GM23338 (cell line): ENCODE measurements at regions not wholly inside any gene's neighbourhood (a gene's known extent, or its start where the extent isn't known, plus 50 kb on each side); places are given as distances from the start of the nearest gene placed in this dataset.

ENCODE experiments used
- CREB1 ChIP-seq: fragments of 250-450 bp; sonication (Bioruptor Pico); IDR thresholded peaks from 2 replicates; pipeline ENCODE4 v1.5.0; 2020; ENCODE audit warnings: low read depth, mild to moderate bottlenecking, moderate library complexity
- EZH2 ChIP-seq: fragments of 200-600 bp; sonication (generic); IDR thresholded peaks from one replicate; pipeline ENCODE4 v1.8.0; 2017; ENCODE audit warnings: antibody characterized with exemption, mild to moderate bottlenecking, low read depth; ENCODE audit not compliant: unreplicated experiment
- EZH2phosphoT487 ChIP-seq: fragments of 200-600 bp; sonication (generic); IDR thresholded peaks from one replicate; pipeline ENCODE4 v1.8.1; 2018; ENCODE audit warnings: antibody characterized with exemption; ENCODE audit not compliant: unreplicated experiment
- JUNB ChIP-seq: IDR thresholded peaks from one replicate; pipeline ENCODE4 v1.6.1; 2016; ENCODE audit warnings: antibody characterized with exemption; ENCODE audit not compliant: unreplicated experiment
- NANOG ChIP-seq: IDR thresholded peaks from 2 replicates; pipeline ENCODE4 v1.6.1; 2016; ENCODE audit warnings: antibody characterized with exemption, borderline replicate concordance
- POLR2AphosphoS5 ChIP-seq: IDR thresholded peaks from 2 replicates; pipeline ENCODE4 v1.6.1; 2016; ENCODE audit warnings: antibody characterized with exemption, low read depth
- STAT1 ChIP-seq: IDR thresholded peaks from one replicate; pipeline ENCODE4 v1.6.1; 2016; ENCODE audit warnings: antibody characterized with exemption; ENCODE audit not compliant: unreplicated experiment
- ZNF462 ChIP-seq: fragments of 250-450 bp; sonication (Bioruptor Pico); IDR thresholded peaks from 2 replicates; pipeline ENCODE4 v1.5.0; 2020; ENCODE audit warnings: mild to moderate bottlenecking, moderate library complexity
- TF ChIP-seq, protein P1 (sequence below), 2 experiments: fragments of 200-600 bp in 1 of 2; sonication (generic) in 1 of 2; conservative IDR thresholded peaks; 2 replicates each; pipeline versions ENCODE4 v1.5.1 to v1.6.1; 2016 to 2017; ENCODE audit warnings: antibody characterized with exemption in 2 of 2, low read depth in 2 of 2, mild to moderate bottlenecking in 2 of 2, moderate library complexity in 1 of 2
- TF ChIP-seq, protein P2 (sequence below): IDR thresholded peaks from 2 replicates; pipeline ENCODE4 v1.6.1; 2016; ENCODE audit warnings: antibody characterized with exemption
- TF ChIP-seq, protein P3 (sequence below): IDR thresholded peaks from one replicate; pipeline ENCODE4 v1.6.1; 2018; ENCODE audit warnings: antibody characterized with exemption; ENCODE audit not compliant: unreplicated experiment

DNA sequence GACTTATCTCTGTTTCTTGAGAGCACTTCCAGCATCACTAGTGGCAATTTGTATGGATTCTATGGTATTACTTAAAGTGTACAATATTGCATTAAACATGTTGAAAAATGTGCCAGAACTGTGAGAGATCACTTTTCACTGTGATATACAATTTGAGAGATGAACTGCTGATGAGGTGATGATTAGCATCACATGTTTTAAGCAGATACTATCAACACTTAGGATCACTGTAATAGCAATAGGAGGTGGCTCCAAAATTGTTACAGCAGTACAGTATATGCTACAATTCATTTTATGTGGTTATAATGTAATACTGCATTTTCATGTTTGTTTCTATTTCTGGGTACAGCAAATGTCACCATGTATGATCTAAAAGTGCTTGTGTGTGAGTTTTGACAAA, 570.0 kb downstream of the PTPRC start:
- TF ChIP-seq, protein P1, sequence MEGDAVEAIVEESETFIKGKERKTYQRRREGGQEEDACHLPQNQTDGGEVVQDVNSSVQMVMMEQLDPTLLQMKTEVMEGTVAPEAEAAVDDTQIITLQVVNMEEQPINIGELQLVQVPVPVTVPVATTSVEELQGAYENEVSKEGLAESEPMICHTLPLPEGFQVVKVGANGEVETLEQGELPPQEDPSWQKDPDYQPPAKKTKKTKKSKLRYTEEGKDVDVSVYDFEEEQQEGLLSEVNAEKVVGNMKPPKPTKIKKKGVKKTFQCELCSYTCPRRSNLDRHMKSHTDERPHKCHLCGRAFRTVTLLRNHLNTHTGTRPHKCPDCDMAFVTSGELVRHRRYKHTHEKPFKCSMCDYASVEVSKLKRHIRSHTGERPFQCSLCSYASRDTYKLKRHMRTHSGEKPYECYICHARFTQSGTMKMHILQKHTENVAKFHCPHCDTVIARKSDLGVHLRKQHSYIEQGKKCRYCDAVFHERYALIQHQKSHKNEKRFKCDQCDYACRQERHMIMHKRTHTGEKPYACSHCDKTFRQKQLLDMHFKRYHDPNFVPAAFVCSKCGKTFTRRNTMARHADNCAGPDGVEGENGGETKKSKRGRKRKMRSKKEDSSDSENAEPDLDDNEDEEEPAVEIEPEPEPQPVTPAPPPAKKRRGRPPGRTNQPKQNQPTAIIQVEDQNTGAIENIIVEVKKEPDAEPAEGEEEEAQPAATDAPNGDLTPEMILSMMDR (conservative IDR thresholded peaks at IDR 0.05; ENCODE audit: low read depth in 2 of 2), result no peak
- no peak for TF ChIP-seq EZH2
- TF ChIP-seq EZH2phosphoT487, result no peak
- TF ChIP-seq, protein P2, sequence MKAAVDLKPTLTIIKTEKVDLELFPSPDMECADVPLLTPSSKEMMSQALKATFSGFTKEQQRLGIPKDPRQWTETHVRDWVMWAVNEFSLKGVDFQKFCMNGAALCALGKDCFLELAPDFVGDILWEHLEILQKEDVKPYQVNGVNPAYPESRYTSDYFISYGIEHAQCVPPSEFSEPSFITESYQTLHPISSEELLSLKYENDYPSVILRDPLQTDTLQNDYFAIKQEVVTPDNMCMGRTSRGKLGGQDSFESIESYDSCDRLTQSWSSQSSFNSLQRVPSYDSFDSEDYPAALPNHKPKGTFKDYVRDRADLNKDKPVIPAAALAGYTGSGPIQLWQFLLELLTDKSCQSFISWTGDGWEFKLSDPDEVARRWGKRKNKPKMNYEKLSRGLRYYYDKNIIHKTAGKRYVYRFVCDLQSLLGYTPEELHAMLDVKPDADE, result no peak
- no peak for TF ChIP-seq ZNF462
- no peak for TF ChIP-seq POLR2AphosphoS5
- TF ChIP-seq, protein P3, sequence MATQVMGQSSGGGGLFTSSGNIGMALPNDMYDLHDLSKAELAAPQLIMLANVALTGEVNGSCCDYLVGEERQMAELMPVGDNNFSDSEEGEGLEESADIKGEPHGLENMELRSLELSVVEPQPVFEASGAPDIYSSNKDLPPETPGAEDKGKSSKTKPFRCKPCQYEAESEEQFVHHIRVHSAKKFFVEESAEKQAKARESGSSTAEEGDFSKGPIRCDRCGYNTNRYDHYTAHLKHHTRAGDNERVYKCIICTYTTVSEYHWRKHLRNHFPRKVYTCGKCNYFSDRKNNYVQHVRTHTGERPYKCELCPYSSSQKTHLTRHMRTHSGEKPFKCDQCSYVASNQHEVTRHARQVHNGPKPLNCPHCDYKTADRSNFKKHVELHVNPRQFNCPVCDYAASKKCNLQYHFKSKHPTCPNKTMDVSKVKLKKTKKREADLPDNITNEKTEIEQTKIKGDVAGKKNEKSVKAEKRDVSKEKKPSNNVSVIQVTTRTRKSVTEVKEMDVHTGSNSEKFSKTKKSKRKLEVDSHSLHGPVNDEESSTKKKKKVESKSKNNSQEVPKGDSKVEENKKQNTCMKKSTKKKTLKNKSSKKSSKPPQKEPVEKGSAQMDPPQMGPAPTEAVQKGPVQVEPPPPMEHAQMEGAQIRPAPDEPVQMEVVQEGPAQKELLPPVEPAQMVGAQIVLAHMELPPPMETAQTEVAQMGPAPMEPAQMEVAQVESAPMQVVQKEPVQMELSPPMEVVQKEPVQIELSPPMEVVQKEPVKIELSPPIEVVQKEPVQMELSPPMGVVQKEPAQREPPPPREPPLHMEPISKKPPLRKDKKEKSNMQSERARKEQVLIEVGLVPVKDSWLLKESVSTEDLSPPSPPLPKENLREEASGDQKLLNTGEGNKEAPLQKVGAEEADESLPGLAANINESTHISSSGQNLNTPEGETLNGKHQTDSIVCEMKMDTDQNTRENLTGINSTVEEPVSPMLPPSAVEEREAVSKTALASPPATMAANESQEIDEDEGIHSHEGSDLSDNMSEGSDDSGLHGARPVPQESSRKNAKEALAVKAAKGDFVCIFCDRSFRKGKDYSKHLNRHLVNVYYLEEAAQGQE, result no peak
- no peak for TF ChIP-seq STAT1
- no peak for TF ChIP-seq JUNB
- no peak for TF ChIP-seq CREB1
- TF ChIP-seq NANOG, result no peak
